SK-N-SH treated with all-trans-retinoic acid at 6 μM for 48 hours (cell line): ENCODE measurements at regions not wholly inside any gene's neighbourhood (a gene's known extent, or its start where the extent isn't known, plus 50 kb on each side); places are given as distances from the start of the nearest gene placed in this dataset.

Experiments used
- ATAC-seq: fragments of 200-7000 bp; cut with Tn5 transposase; 3 replicates; pipeline ENCODE4 v1.9.1; 2020; ENCODE audit warnings: mild to moderate bottlenecking, moderate library complexity
- ARNTL ChIP-seq: fragments of 450-650 bp; formaldehyde crosslinking; IDR thresholded peaks from 2 replicates; pipeline ENCODE4 v1.5.0; 2020; ENCODE audit warnings: low read depth, mild to moderate bottlenecking, moderate library complexity, borderline replicate concordance
- BACH2 ChIP-seq: fragments of 250-450 bp; sonication (Bioruptor Pico); IDR thresholded peaks from 2 replicates; pipeline ENCODE4 v1.9.0; 2021; ENCODE audit warnings: mild to moderate bottlenecking, borderline replicate concordance
- CREB5 ChIP-seq: fragments of 250-450 bp; sonication (Bioruptor Pico); IDR thresholded peaks from 2 replicates; pipeline ENCODE4 v1.5.1; 2020; ENCODE audit warnings: low read depth, mild to moderate bottlenecking, moderate library complexity
- CSDC2 ChIP-seq: fragments of 250-450 bp; sonication (Bioruptor Pico); IDR thresholded peaks from 2 replicates; pipeline ENCODE4 v1.5.0; 2020; ENCODE audit warnings: mild to moderate bottlenecking, moderate library complexity
- CSRNP3 ChIP-seq: fragments of 250-450 bp; sonication (Bioruptor Pico); IDR thresholded peaks from 2 replicates; pipeline ENCODE4 v1.5.1; 2021; ENCODE audit warnings: mild to moderate bottlenecking, moderate library complexity
- ESRRG ChIP-seq: fragments of 250-450 bp; sonication (Bioruptor Pico); IDR thresholded peaks from 2 replicates; pipeline ENCODE4 v1.6.1; 2021; ENCODE audit warnings: mild to moderate bottlenecking
- GLIS3 ChIP-seq: fragments of 250-450 bp; sonication (Bioruptor Pico); IDR thresholded peaks from 2 replicates; pipeline ENCODE4 v1.5.0; 2020; ENCODE audit warnings: mild to moderate bottlenecking, moderate library complexity
- ISL1 ChIP-seq: fragments of 250-450 bp; sonication (Bioruptor Pico); IDR thresholded peaks from 2 replicates; pipeline ENCODE4 v2.1.2; 2022; ENCODE audit warnings: mild to moderate bottlenecking, moderate library complexity
- OSR1 ChIP-seq: fragments of 250-450 bp; sonication (Bioruptor Pico); IDR thresholded peaks from 2 replicates; pipeline ENCODE4 v1.8.0; 2022; ENCODE audit warnings: moderate library complexity, mild to moderate bottlenecking, inconsistent platforms
- PPARA ChIP-seq: fragments of 250-450 bp; sonication (Bioruptor Pico); IDR thresholded peaks from 2 replicates; pipeline ENCODE4 v1.5.0; 2020; ENCODE audit warnings: mild to moderate bottlenecking, borderline replicate concordance
- RARB ChIP-seq: fragments of 250-450 bp; sonication (Bioruptor Pico); IDR thresholded peaks from 2 replicates; pipeline ENCODE4 v1.8.0; 2021; ENCODE audit warnings: mild to moderate bottlenecking, moderate library complexity
- SNAI2 ChIP-seq: fragments of 250-450 bp; sonication (Bioruptor Pico); IDR thresholded peaks from 2 replicates; pipeline ENCODE4 v1.5.0; 2020; ENCODE audit warnings: mild to moderate bottlenecking, moderate library complexity
- TCF4 ChIP-seq: fragments of 250-450 bp; sonication (Bioruptor Pico); IDR thresholded peaks from 2 replicates; pipeline ENCODE4 v1.8.0; 2021; ENCODE audit warnings: mild to moderate bottlenecking, moderate library complexity, borderline replicate concordance
- TOX ChIP-seq: fragments of 250-450 bp; sonication (Bioruptor Pico); IDR thresholded peaks from 2 replicates; pipeline ENCODE4 v1.8.0; 2021; ENCODE audit warnings: mild to moderate bottlenecking, moderate library complexity, borderline replicate concordance
- ZC3H10 ChIP-seq: fragments of 250-450 bp; sonication (Bioruptor Pico); IDR thresholded peaks from 2 replicates; pipeline ENCODE4 v1.5.1; 2021; ENCODE audit warnings: mild to moderate bottlenecking, moderate library complexity
- ZFP3 ChIP-seq: fragments of 250-450 bp; sonication (Bioruptor Pico); IDR thresholded peaks from 2 replicates; pipeline ENCODE4 v1.5.0; 2020; ENCODE audit warnings: mild to moderate bottlenecking, moderate library complexity
- ZFP30 ChIP-seq: fragments of 450-650 bp; formaldehyde crosslinking; IDR thresholded peaks from 2 replicates; pipeline ENCODE4 v1.5.0; 2022; ENCODE audit warnings: mild to moderate bottlenecking, moderate library complexity
- ZNF565 ChIP-seq: fragments of 450-650 bp; formaldehyde crosslinking; conservative IDR thresholded peaks from 2 replicates; pipeline ENCODE4 v1.5.0; 2020; ENCODE audit warnings: low read depth, mild to moderate bottlenecking, moderate library complexity
- ZNF70 ChIP-seq: fragments of 450-650 bp; formaldehyde crosslinking; IDR thresholded peaks from 2 replicates; pipeline ENCODE4 v1.5.0; 2020; ENCODE audit warnings: mild to moderate bottlenecking, moderate library complexity
- ZNF8 ChIP-seq: fragments of 450-650 bp; formaldehyde crosslinking; IDR thresholded peaks from 2 replicates; pipeline ENCODE4 v1.5.0; 2020; ENCODE audit warnings: mild to moderate bottlenecking, moderate library complexity
- TF ChIP-seq, protein P1 (sequence below): fragments of 250-450 bp; sonication (Bioruptor Pico); IDR thresholded peaks from 2 replicates; pipeline ENCODE4 v1.5.0; 2020; ENCODE audit warnings: mild to moderate bottlenecking, moderate library complexity
- TF ChIP-seq, protein P2 (sequence below): fragments of 250-450 bp; sonication (Bioruptor Pico); IDR thresholded peaks from 2 replicates; pipeline ENCODE4 v1.8.0; 2021; ENCODE audit warnings: low read depth, mild to moderate bottlenecking, moderate library complexity, borderline replicate concordance
- TF ChIP-seq, protein P3 (sequence below): fragments of 250-450 bp; sonication (Bioruptor Pico); IDR thresholded peaks from 2 replicates; pipeline ENCODE4 v1.8.0; 2020; ENCODE audit warnings: mild to moderate bottlenecking, moderate library complexity, borderline replicate concordance

GRCh38 chr5:125401724-125402622 is 655.5 kb upstream of the ZNF608 start:
- no peak for TF ChIP-seq ESRRG (CRISPR knock-in tag)
- no peak for TF ChIP-seq TOX (CRISPR knock-in tag)
- TF ChIP-seq BACH2 (CRISPR knock-in tag), result no peak
- no peak for TF ChIP-seq ZNF8 (CRISPR knock-in tag)
- no peak for TF ChIP-seq ZNF70 (CRISPR knock-in tag)
- TF ChIP-seq, protein P1, sequence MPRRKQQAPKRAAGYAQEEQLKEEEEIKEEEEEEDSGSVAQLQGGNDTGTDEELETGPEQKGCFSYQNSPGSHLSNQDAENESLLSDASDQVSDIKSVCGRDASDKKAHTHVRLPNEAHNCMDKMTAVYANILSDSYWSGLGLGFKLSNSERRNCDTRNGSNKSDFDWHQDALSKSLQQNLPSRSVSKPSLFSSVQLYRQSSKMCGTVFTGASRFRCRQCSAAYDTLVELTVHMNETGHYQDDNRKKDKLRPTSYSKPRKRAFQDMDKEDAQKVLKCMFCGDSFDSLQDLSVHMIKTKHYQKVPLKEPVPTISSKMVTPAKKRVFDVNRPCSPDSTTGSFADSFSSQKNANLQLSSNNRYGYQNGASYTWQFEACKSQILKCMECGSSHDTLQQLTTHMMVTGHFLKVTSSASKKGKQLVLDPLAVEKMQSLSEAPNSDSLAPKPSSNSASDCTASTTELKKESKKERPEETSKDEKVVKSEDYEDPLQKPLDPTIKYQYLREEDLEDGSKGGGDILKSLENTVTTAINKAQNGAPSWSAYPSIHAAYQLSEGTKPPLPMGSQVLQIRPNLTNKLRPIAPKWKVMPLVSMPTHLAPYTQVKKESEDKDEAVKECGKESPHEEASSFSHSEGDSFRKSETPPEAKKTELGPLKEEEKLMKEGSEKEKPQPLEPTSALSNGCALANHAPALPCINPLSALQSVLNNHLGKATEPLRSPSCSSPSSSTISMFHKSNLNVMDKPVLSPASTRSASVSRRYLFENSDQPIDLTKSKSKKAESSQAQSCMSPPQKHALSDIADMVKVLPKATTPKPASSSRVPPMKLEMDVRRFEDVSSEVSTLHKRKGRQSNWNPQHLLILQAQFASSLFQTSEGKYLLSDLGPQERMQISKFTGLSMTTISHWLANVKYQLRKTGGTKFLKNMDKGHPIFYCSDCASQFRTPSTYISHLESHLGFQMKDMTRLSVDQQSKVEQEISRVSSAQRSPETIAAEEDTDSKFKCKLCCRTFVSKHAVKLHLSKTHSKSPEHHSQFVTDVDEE (CRISPR knock-in tag), result no peak
- TF ChIP-seq, protein P2, sequence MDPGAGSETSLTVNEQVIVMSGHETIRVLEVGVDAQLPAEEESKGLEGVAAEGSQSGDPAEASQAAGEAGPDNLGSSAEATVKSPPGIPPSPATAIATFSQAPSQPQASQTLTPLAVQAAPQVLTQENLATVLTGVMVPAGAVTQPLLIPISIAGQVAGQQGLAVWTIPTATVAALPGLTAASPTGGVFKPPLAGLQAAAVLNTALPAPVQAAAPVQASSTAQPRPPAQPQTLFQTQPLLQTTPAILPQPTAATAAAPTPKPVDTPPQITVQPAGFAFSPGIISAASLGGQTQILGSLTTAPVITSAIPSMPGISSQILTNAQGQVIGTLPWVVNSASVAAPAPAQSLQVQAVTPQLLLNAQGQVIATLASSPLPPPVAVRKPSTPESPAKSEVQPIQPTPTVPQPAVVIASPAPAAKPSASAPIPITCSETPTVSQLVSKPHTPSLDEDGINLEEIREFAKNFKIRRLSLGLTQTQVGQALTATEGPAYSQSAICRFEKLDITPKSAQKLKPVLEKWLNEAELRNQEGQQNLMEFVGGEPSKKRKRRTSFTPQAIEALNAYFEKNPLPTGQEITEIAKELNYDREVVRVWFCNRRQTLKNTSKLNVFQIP (CRISPR knock-in tag), result no peak
- TF ChIP-seq PPARA (CRISPR knock-in tag), result no peak
- no peak for TF ChIP-seq OSR1 (CRISPR knock-in tag)
- TF ChIP-seq ZNF565, result no peak
- TF ChIP-seq, protein P3, sequence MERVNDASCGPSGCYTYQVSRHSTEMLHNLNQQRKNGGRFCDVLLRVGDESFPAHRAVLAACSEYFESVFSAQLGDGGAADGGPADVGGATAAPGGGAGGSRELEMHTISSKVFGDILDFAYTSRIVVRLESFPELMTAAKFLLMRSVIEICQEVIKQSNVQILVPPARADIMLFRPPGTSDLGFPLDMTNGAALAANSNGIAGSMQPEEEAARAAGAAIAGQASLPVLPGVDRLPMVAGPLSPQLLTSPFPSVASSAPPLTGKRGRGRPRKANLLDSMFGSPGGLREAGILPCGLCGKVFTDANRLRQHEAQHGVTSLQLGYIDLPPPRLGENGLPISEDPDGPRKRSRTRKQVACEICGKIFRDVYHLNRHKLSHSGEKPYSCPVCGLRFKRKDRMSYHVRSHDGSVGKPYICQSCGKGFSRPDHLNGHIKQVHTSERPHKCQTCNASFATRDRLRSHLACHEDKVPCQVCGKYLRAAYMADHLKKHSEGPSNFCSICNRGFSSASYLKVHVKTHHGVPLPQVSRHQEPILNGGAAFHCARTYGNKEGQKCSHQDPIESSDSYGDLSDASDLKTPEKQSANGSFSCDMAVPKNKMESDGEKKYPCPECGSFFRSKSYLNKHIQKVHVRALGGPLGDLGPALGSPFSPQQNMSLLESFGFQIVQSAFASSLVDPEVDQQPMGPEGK (CRISPR knock-in tag), result peak; percentile 23; the same call in 1 of the 2 replicates
- TF ChIP-seq CSDC2, result no peak
- TF ChIP-seq GLIS3, result no peak
- TF ChIP-seq CSRNP3 (CRISPR knock-in tag), result peak; percentile 44; the same call in 1 of the 2 replicates
- TF ChIP-seq SNAI2 (CRISPR knock-in tag), result no peak
- peak; percentile 92 for TF ChIP-seq ISL1
- 0 out of 2 replicates have a peak, but pooled peaks have one; percentile 34 for TF ChIP-seq TCF4 (CRISPR knock-in tag)
- no peak for TF ChIP-seq RARB
- no peak for TF ChIP-seq ARNTL
- TF ChIP-seq CREB5 (CRISPR knock-in tag), result peak; percentile 64; the same call in 1 of the 2 replicates
- no peak for TF ChIP-seq ZFP3 (CRISPR knock-in tag)
- TF ChIP-seq ZFP30, result no peak
- no peak for TF ChIP-seq ZC3H10 (CRISPR knock-in tag)
- no peak for ATAC-seq

- ATAC-seq, result no peak
- TF ChIP-seq, protein P1 (CRISPR knock-in tag), result no peak
- TF ChIP-seq SNAI2 (CRISPR knock-in tag) (no peak), BACH2 (CRISPR knock-in tag) (no peak), ZNF565 (no peak), ZNF8 (CRISPR knock-in tag) (no peak), ZFP3 (CRISPR knock-in tag) (no peak), ZNF70 (CRISPR knock-in tag) (no peak), GLIS3 (no peak), ZFP30 (no peak), CREB5 (CRISPR knock-in tag) (no peak), OSR1 (CRISPR knock-in tag) (no peak), ESRRG (CRISPR knock-in tag) (no peak), ZC3H10 (CRISPR knock-in tag) (no peak), TOX (CRISPR knock-in tag) (no peak), TCF4 (CRISPR knock-in tag) (no peak)
Observed at GRCh38 chr5:125402787-125403186, 656.3 kb upstream of the ZNF608 start.
